ENCODE measurements at regions not wholly inside any gene's neighbourhood (a gene's known extent, or its start where the extent isn't known, plus 50 kb on each side); places are given as distances from the start of the nearest gene placed in this dataset.
A peak's percentile ranks its signal among the peaks of the same experiment; 100 is the strongest.

GRCh38 chr1:47708019-47708535 lies 270.2 kb downstream of the FOXD2 start:
- ATAC-seq: no peak

- no peak for ATAC-seq
Observed at GRCh38 chr1:47708658-47709018, 270.8 kb downstream of the FOXD2 start.

GRCh38 chr1:47709019-47709871 lies 271.4 kb downstream of the FOXD2 start:
- ATAC-seq: peak; percentile 20

GRCh38 chr1:47709872-47710231 lies 272.0 kb downstream of the FOXD2 start:
- peak; percentile 24 for ATAC-seq

GRCh38 chr1:47710329-47711071 lies 272.7 kb downstream of the FOXD2 start:
- ATAC-seq: peak; percentile 82
